Body of pancreas (tissue), 4 donors: ENCODE measurements at regions not wholly inside any gene's neighbourhood (a gene's known extent, or its start where the extent isn't known, plus 50 kb on each side); places are given as distances from the start of the nearest gene placed in this dataset.
"Not testable (repeated sequence)": the region's sequence is repeated elsewhere in the genome, so short reads cannot be mapped to it uniquely, and the experiment has no call there.

Experiments
- ATAC-seq: fragments of 150-250 bp; one replicate; pipeline ENCODE4 v1.9.1; 2016
- DNase-seq, 4 donors: peaks; one replicate each; pipeline ENCODE4 v3.0.0-alpha.2; 2019
- H3K27ac ChIP-seq, 4 donors: fragments of 200-600 bp; sonication (generic); 1 replicate in 3 of 4; 2 replicates in 1 of 4; pipeline versions ENCODE4 v1.5.1 to v1.6.1; 2016 to 2019; ENCODE audit warnings: mild to moderate bottlenecking in 1 of 4, mixed read lengths in 1 of 4, moderate library complexity in 1 of 4
- H3K27me3 ChIP-seq, 2 donors: fragments of 200-600 bp; sonication (generic); one replicate each; pipeline ENCODE4 v1.6.0; 2016; ENCODE audit warnings: mild to moderate bottlenecking in 1 of 2
- H3K36me3 ChIP-seq, 2 donors: fragments of 200-600 bp; sonication (generic); replicated peaks in 1 of 2; 2 replicates each; pipeline ENCODE4 v1.5.1; 2016; ENCODE audit warnings: low read depth in 2 of 2; ENCODE audit not compliant: insufficient read depth in 1 of 2
- H3K4me1 ChIP-seq: fragments of 200-600 bp; sonication (generic); one replicate; pipeline ENCODE4 v1.6.0; 2016
- H3K4me3 ChIP-seq, 2 donors: fragments of 200-600 bp; sonication (generic); 1 replicate in 1 of 2; 2 replicates in 1 of 2; pipeline ENCODE4 v1.5.1; 2016 to 2019
- H3K9me3 ChIP-seq, 3 donors: fragments of 200-600 bp; sonication (generic); 1 replicate in 2 of 3; 2 replicates in 1 of 3; pipeline ENCODE4 v1.5.1; 2016
- CTCF ChIP-seq, 7 experiments: fragments of 450-650 bp in 4 of 7; fragments of 200-600 bp in 3 of 7; sonication (generic) in 3 of 7; IDR thresholded peaks; one replicate each; pipeline ENCODE4 v1.5.1; 2016 to 2019; ENCODE audit warnings: antibody characterized with exemption in 7 of 7
- POLR2A ChIP-seq, 3 donors: fragments of 450-650 bp; IDR thresholded peaks; one replicate each; pipeline ENCODE4 v1.6.1; 2016; ENCODE audit warnings: antibody characterized with exemption in 3 of 3, mild to moderate bottlenecking in 2 of 3
- WGBS, 2 donors: methylation state at CpG; one replicate each; pipeline ENCODE4 v1.1.5; 2017; 5-methylcytosine and 5-hydroxymethylcytosine counted together
- intact Hi-C: fragments of 100-400 bp; cut with DNase I; formaldehyde crosslinking; loops from one replicate; pipeline ENCODE4 v1.15.1; 2023

GRCh38 chr4:137414802-137415201 is 117.5 kb downstream of the PCDH18 start:
- no peaks in the 10 kb centered on the region for H3K4me1 ChIP-seq
- no peaks in the 10 kb centered on the region for H3K27me3 ChIP-seq
- no peaks in the 10 kb centered on the region for H3K9me3 ChIP-seq
- no peaks in the 10 kb centered on the region for H3K36me3 ChIP-seq
- H3K27ac ChIP-seq, result no peak overlapping the region
- intact Hi-C loops, result no loop called here
- no peak for TF ChIP-seq CTCF (IDR thresholded peaks at IDR 0.05)
- TF ChIP-seq POLR2A (IDR thresholded peaks at IDR 0.05), result no peak
- ATAC-seq, result no peak
- WGBS, 2 donors, result 76 to 82% methylated on average over 2 of the region's 2 CpGs
- DNase-seq, result no peak
- H3K4me3 ChIP-seq, result no peak overlapping the region

DNA sequence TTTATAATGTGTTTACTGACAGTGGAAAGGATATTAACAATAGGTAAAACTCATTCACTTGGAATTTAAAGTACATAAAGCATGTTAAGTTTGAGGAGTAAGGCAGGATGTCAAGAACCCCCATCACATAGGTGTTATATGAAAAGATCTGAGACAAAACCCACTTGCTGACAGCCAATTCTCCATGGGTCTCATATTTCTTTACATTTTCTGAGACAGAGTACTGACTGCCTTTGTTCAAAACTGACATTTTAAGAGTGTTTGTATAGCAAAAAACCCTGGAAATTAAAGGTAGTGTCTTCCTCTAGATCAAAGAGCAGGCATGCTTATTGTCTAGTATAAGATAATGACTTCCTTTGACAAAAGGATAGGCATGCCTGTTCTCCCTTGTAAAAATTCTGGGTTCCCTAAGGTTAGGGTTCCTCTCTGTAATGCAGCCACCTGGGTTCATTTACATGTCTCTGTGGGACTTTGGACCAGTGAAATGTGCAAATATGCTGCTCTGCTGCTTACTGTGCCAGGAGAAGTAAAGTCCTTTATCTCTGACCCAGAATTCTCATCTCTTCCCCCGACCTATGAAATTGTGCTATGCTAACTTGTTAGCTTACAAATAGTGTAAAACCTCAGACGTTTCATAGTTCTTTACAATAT is 123.6 kb downstream of the PCDH18 start:
- no peak for ATAC-seq
- intact Hi-C loops, result no loop called here
- Histone ChIP-seq H3K27ac (no peak overlapping the region), H3K4me1 (no peaks in the 10 kb centered on the region), H3K4me3 (no peak overlapping the region), H3K36me3 (no peaks in the 10 kb centered on the region), H3K9me3 (no peaks in the 10 kb centered on the region), H3K27me3 (no peaks in the 10 kb centered on the region)
- no peak for TF ChIP-seq CTCF (IDR thresholded peaks at IDR 0.05)
- TF ChIP-seq POLR2A (IDR thresholded peaks at IDR 0.05), result no peak
- no peak for DNase-seq
- 14% methylated on average over 2 of the region's 2 CpGs for WGBS, 2 donors

GRCh38 chr4:137405833-137406232 is 126.5 kb downstream of the PCDH18 start:
- H3K27me3 ChIP-seq, H3K36me3 ChIP-seq, DNase-seq, intact Hi-C loops, H3K4me1 ChIP-seq, H3K4me3 ChIP-seq, ATAC-seq, H3K9me3 ChIP-seq, H3K27ac ChIP-seq: not testable (repeated sequence)
- 88 to 92% methylated on average over 9 of the region's 9 CpGs for WGBS, 2 donors

DNA sequence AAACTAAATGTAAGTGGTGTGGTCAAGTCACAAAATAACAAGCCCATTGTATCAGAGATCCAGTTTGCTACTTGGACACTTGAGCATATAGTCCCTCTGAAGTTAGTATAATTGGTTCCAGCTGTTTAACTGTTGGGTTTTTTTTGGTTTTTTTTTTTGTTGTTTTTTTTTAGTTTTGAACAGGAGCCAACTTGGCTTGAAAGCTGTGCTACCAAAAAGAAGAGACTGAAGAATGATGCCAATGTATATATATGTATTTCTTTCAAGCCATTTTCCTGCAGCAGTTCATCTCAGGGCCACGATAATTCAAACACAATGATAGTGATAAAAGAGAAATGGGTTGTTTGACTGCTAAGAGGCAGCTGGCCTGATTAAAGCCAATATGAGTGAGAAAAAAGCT is 138.3 kb downstream of the PCDH18 start:
- Histone ChIP-seq H3K27me3 (no peaks in the 10 kb centered on the region), H3K4me1 (no peaks in the 10 kb centered on the region), H3K27ac (no peak overlapping the region), H3K9me3 (no peaks in the 10 kb centered on the region), H3K36me3 (no peaks in the 10 kb centered on the region), H3K4me3 (no peak overlapping the region)
- DNase-seq, result no peak
- TF ChIP-seq POLR2A (IDR thresholded peaks at IDR 0.05), result no peak
- no peak for TF ChIP-seq CTCF (IDR thresholded peaks at IDR 0.05)
- WGBS, 2 donors, result 58 to 69% methylated on average over 1 of the region's 1 CpG
- no peak for ATAC-seq
- intact Hi-C loops, result no loop called here

DNA sequence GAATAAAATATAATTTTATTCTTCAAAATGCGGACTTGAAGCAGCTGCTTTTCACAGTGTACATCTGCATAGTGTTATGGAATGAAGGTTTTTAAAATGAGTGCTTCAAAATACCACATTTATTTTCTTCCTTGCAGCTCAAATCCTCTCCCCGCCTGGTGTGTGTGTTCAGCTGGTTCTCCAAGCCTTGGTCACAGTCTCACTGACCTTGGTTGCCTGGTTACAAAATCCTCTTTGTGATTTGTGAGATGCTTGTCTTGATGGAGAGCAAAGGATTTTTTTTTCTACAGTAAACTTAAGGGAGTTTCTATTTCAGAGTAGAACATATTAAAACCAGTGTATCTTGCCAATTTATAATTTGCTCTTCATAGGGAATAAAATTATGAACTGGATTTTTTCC is 139.2 kb downstream of the PCDH18 start:
- no peak for ATAC-seq
- WGBS, 2 donors, result 28 to 48% methylated on average over 2 of the region's 2 CpGs
- H3K4me3 ChIP-seq, result no peak overlapping the region
- H3K27me3 ChIP-seq, result no peaks in the 10 kb centered on the region
- TF ChIP-seq CTCF (IDR thresholded peaks at IDR 0.05) (no peak), POLR2A (IDR thresholded peaks at IDR 0.05) (no peak)
- H3K36me3 ChIP-seq, result no peaks in the 10 kb centered on the region
- intact Hi-C loops, result no loop called here
- no peaks in the 10 kb centered on the region for H3K4me1 ChIP-seq
- H3K27ac ChIP-seq, result no peak overlapping the region
- peak in 1 of 4 donors; percentile 2 for DNase-seq
- H3K9me3 ChIP-seq, result no peaks in the 10 kb centered on the region
